T-helper 1 cell (primary cell): ENCODE measurements at regions not wholly inside any gene's neighbourhood (a gene's known extent, or its start where the extent isn't known, plus 50 kb on each side); places are given as distances from the start of the nearest gene placed in this dataset.
"Not testable (repeated sequence)": the region's sequence is repeated elsewhere in the genome, so short reads cannot be mapped to it uniquely, and the experiment has no call there.

Source experiments
- DNase-seq, 5 donors: peaks; one replicate each; pipeline ENCODE4 v3.0.0-alpha.2; 2012 to 2020

GRCh38 chr13:97879646-97880310, 73.7 kb upstream of the IPO5 start:
- DNase-seq: no peak

GRCh38 chr13:97880311-97880675, 73.2 kb upstream of the IPO5 start:
- no peak for DNase-seq

- no peak for DNase-seq
Measured at GRCh38 chr13:97881556-97881955, 71.9 kb upstream of the IPO5 start.

- DNase-seq: no peak
Measured at GRCh38 chr13:97883396-97883795, 70.1 kb upstream of the IPO5 start.

- no peak for DNase-seq
Measured at GRCh38 chr13:97884707-97885468, 68.6 kb upstream of the IPO5 start.

GRCh38 chr13:97885641-97886040, 67.8 kb upstream of the IPO5 start:
- DNase-seq: no peak

- DNase-seq: no peak
Measured at GRCh38 chr13:97889803-97890202, 63.7 kb upstream of the IPO5 start.

GRCh38 chr13:97890573-97890972, 62.9 kb upstream of the IPO5 start:
- DNase-seq: no peak

GRCh38 chr13:97891964-97892363, 61.5 kb upstream of the IPO5 start:
- not testable (repeated sequence) for DNase-seq

- no peak for DNase-seq
Measured at GRCh38 chr13:97892717-97893116, 60.8 kb upstream of the IPO5 start.

GRCh38 chr13:97895383-97895782, 58.1 kb upstream of the IPO5 start:
- no peak for DNase-seq

- DNase-seq: no peak
Measured at GRCh38 chr13:97896446-97896845, 57.0 kb upstream of the IPO5 start.

- DNase-seq: no peak
Measured at GRCh38 chr13:97901716-97902115, 51.8 kb upstream of the IPO5 start.
